ENCODE measurements at regions not wholly inside any gene's neighbourhood (a gene's known extent, or its start where the extent isn't known, plus 50 kb on each side); places are given as distances from the start of the nearest gene placed in this dataset.

- no peak for TF ChIP-seq ZFP30 (CRISPR knock-in tag; IDR thresholded peaks at IDR 0.05)
- TF ChIP-seq BACH2 (CRISPR knock-in tag; IDR thresholded peaks at IDR 0.05; ENCODE audit: borderline replicate concordance), result no peak
- TF ChIP-seq ZNF70 (CRISPR knock-in tag; IDR thresholded peaks at IDR 0.05), result no peak
- no peak for TF ChIP-seq ZC3H10 (CRISPR knock-in tag; IDR thresholded peaks at IDR 0.05)
- no peak for TF ChIP-seq CREB5 (CRISPR knock-in tag; IDR thresholded peaks at IDR 0.05; ENCODE audit: low read depth)
- no peak for TF ChIP-seq ISL1 (CRISPR knock-in tag; IDR thresholded peaks at IDR 0.05)
- TF ChIP-seq TSHZ2 (CRISPR knock-in tag; IDR thresholded peaks at IDR 0.05), result no peak
- TF ChIP-seq PATZ1 (CRISPR knock-in tag; IDR thresholded peaks at IDR 0.05; ENCODE audit: borderline replicate concordance), result no peak
- TF ChIP-seq TOX (CRISPR knock-in tag; IDR thresholded peaks at IDR 0.05; ENCODE audit: borderline replicate concordance), result no peak
- no peak for TF ChIP-seq SNAI2 (CRISPR knock-in tag; IDR thresholded peaks at IDR 0.05)
- no peak for TF ChIP-seq ARNTL (CRISPR knock-in tag; IDR thresholded peaks at IDR 0.05; ENCODE audit: borderline replicate concordance, low read depth)
- no peak for TF ChIP-seq CSRNP3 (CRISPR knock-in tag; IDR thresholded peaks at IDR 0.05)
- TF ChIP-seq POU6F1 (CRISPR knock-in tag; IDR thresholded peaks at IDR 0.05; ENCODE audit: borderline replicate concordance, low read depth), result no peak
Measured at GRCh38 chr2:14759082-14759481, 126.6 kb downstream of the LRATD1 start.
